MCF 10A (cell line): ENCODE measurements at regions not wholly inside any gene's neighbourhood (a gene's known extent, or its start where the extent isn't known, plus 50 kb on each side); places are given as distances from the start of the nearest gene placed in this dataset.

Experiments
- BruUV-seq: library from RNA; stranded (reverse); fragments of 400-500 nt; replicated peaks from 2 replicates; lab custom pipeline; 2021; lab: Mats Ljungman, UMichigan
- CTCF ChIA-PET: fragments of 300-600 bp; sonication (Branson Sonifier 250); formaldehyde crosslinking; extraction: SDS; loops from one replicate; lab custom pipeline; 2021; ENCODE audit warnings: antibody characterized with exemption, inconsistent platforms; lab: Yijun Ruan, JAX
- POLR2A ChIA-PET: fragments of 300-600, 350-650 bp; sonication (Branson Sonifier 250); formaldehyde crosslinking; extraction: SDS; loops from one replicate; lab custom pipeline; 2020; ENCODE audit warnings: antibody characterized with exemption, inconsistent platforms; lab: Yijun Ruan, JAX
- DNase-seq: peaks from one replicate; pipeline ENCODE4 v3.0.0-alpha.2; 2018; ENCODE audit not compliant: unreplicated experiment
- H3K27ac Mint-ChIP-seq: one replicate; pipeline ENCODE4 v1.8.0; 2022; ENCODE audit warnings: mild to moderate bottlenecking, low read depth, mixed read lengths; ENCODE audit not compliant: unreplicated experiment
- H3K27me3 Mint-ChIP-seq: one replicate; pipeline ENCODE4 v1.8.0; 2022; ENCODE audit warnings: mixed read lengths; ENCODE audit not compliant: insufficient read depth, unreplicated experiment
- H3K36me3 Mint-ChIP-seq: one replicate; pipeline ENCODE4 v1.8.0; 2022; ENCODE audit warnings: mild to moderate bottlenecking, moderate library complexity, mixed read lengths; ENCODE audit not compliant: insufficient read depth, unreplicated experiment
- H3K4me1 Mint-ChIP-seq: one replicate; pipeline ENCODE4 v1.8.0; 2022; ENCODE audit warnings: mixed read lengths; ENCODE audit not compliant: insufficient read depth, unreplicated experiment
- H3K4me3 Mint-ChIP-seq: one replicate; pipeline ENCODE4 v1.8.0; 2022; ENCODE audit warnings: mild to moderate bottlenecking, moderate library complexity, mixed read lengths; ENCODE audit not compliant: unreplicated experiment
- H3K9me3 Mint-ChIP-seq: one replicate; pipeline ENCODE4 v1.8.0; 2022; ENCODE audit warnings: mixed read lengths; ENCODE audit not compliant: unreplicated experiment
- CTCF ChIP-seq: fragments of 200-600 bp; IDR thresholded peaks from one replicate; pipeline ENCODE4 v1.8.0; 2022; ENCODE audit warnings: antibody characterized with exemption, mild to moderate bottlenecking; ENCODE audit not compliant: unreplicated experiment
- intact Hi-C: fragments of 100-400 bp; cut with micrococcal nuclease; formaldehyde crosslinking; loops from 2 replicates; pipeline ENCODE4 v1.14.1; 2022

GRCh38 chr7:22005151-22005550 lies 59.5 kb upstream of the CDCA7L start:
- CTCF ChIA-PET = interaction anchor here (0.7 to 1.2 kb wide), 3 partner anchors 12 to 175 kb away, joined by 4 to 5 read pairs (median 4); partner anchors contain the start of gene CDCA7L
- no peaks in the 10 kb centered on the region for H3K27me3 Mint-ChIP-seq
- no peaks in the 10 kb centered on the region for H3K4me1 Mint-ChIP-seq
- no TSS peak for BruUV-seq
- no peak overlapping the region for H3K27ac Mint-ChIP-seq
- H3K36me3 Mint-ChIP-seq = no peaks in the 10 kb centered on the region
- no peak overlapping the region for H3K4me3 Mint-ChIP-seq
- POLR2A ChIA-PET = interaction anchor here (1.8 kb wide), 1 partner anchor 60 kb away, joined by 6 read pairs; no protein-coding TSS in a partner anchor
- no peak for DNase-seq
- intact Hi-C loops = no loop called here
- no peaks in the 10 kb centered on the region for H3K9me3 Mint-ChIP-seq
- no peak for TF ChIP-seq CTCF

DNA sequence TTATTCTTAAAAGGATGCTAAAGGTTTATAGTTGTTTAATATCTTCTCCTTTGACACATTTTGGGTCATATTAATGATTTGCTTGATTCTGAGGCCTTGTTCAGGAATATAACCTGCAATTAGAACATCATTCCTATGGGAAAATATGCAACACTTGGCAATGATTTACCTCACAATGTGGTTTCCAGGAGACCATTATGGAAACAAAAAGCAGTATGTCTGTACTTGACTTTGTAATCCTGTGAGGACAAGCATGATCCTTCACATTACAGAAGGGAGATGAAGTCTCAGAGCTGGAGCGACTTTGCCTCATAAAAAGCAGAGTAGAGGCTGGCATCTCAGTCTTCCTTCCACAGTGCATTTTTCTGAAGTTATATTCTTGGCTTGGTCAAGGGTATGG lies 57.0 kb upstream of the CDCA7L start:
- ChIA-PET CTCF (interaction anchor here (0.8 to 2.7 kb wide), 4 partner anchors 10 to 764 kb away, joined by 3 to 24 read pairs (median 9); no protein-coding TSS in a partner anchor), POLR2A (interaction anchor here (0.8 kb wide), 1 partner anchor 57 kb away, joined by 3 read pairs; the partner anchor contains the start of gene CDCA7L)
- intact Hi-C loops = loop anchor here (5.0 kb wide), 1 partner anchor 80 kb away; no protein-coding TSS in a partner anchor

GRCh38 chr7:22001345-22002004 lies 55.8 kb upstream of the CDCA7L start:
- H3K4me3 Mint-ChIP-seq = peak overlapping the region; percentile 37
- no peaks in the 10 kb centered on the region for H3K36me3 Mint-ChIP-seq
- H3K4me1 Mint-ChIP-seq = peaks cover 4% of the 10 kb centered on the region
- H3K27me3 Mint-ChIP-seq = no peaks in the 10 kb centered on the region
- H3K9me3 Mint-ChIP-seq = no peaks in the 10 kb centered on the region
- peak; percentile 73 for DNase-seq
- CTCF ChIA-PET = interaction anchor here (0.5 to 2.7 kb wide), 25 partner anchors 9 to 1254 kb away, joined by 3 to 26 read pairs (median 4); no protein-coding TSS in a partner anchor
- H3K27ac Mint-ChIP-seq = no peak overlapping the region
- peak; percentile 64 for TF ChIP-seq CTCF
- BruUV-seq = no TSS peak
- POLR2A ChIA-PET = interaction anchor here (0.8 to 1.6 kb wide), 3 partner anchors 56 to 575 kb away, joined by 3 to 18 read pairs (median 3); partner anchors contain the start of gene CDCA7L
- intact Hi-C loops = loop anchor here (1.0 to 5.0 kb wide), 5 partner anchors 55 to 1225 kb away; no protein-coding TSS in a partner anchor

More for the DNA sequence above, 57.0 kb upstream of the CDCA7L start:
- no peaks in the 10 kb centered on the region for H3K9me3 Mint-ChIP-seq
- H3K36me3 Mint-ChIP-seq = no peaks in the 10 kb centered on the region
- H3K4me1 Mint-ChIP-seq = no peaks in the 10 kb centered on the region
- no peak for TF ChIP-seq CTCF
- H3K27me3 Mint-ChIP-seq = no peaks in the 10 kb centered on the region
- no peak for DNase-seq
- no peak overlapping the region for H3K27ac Mint-ChIP-seq
- no peak overlapping the region for H3K4me3 Mint-ChIP-seq
- BruUV-seq = no TSS peak

GRCh38 chr7:21999896-22000295 lies 54.2 kb upstream of the CDCA7L start:
- no TSS peak for BruUV-seq
- H3K27ac Mint-ChIP-seq = no peak overlapping the region
- no peaks in the 10 kb centered on the region for H3K27me3 Mint-ChIP-seq
- no peak for TF ChIP-seq CTCF
- H3K4me3 Mint-ChIP-seq = no peak overlapping the region
- ChIA-PET CTCF (interaction anchor here (0.6 to 2.5 kb wide), 4 partner anchors 43 to 746 kb away, joined by 3 to 26 read pairs (median 6); no protein-coding TSS in a partner anchor), POLR2A (interaction anchor here (0.6 to 1.6 kb wide), 3 partner anchors 17 to 546 kb away, joined by 3 to 18 read pairs (median 4); partner anchors contain the start of gene CDCA7L)
- DNase-seq = peak; percentile 21
- intact Hi-C loops = loop anchor here (2.0 to 5.0 kb wide), 2 partner anchors 82 to 1223 kb away; no protein-coding TSS in a partner anchor
- no peaks in the 10 kb centered on the region for H3K36me3 Mint-ChIP-seq
- peaks cover 6% of the 10 kb centered on the region for H3K4me1 Mint-ChIP-seq
- H3K9me3 Mint-ChIP-seq = no peaks in the 10 kb centered on the region
